OCI-LY1 (cell line): ENCODE measurements at regions not wholly inside any gene's neighbourhood (a gene's known extent, or its start where the extent isn't known, plus 50 kb on each side); places are given as distances from the start of the nearest gene placed in this dataset.

Experiments used
- H2AFZ ChIP-seq: fragments of 200-600 bp; sonication (generic), shearing (Covaris generic); 2 replicates; pipeline ENCODE4 v1.6.0; 2014; ENCODE audit warnings: antibody characterized with exemption, mild to moderate bottlenecking, low read length
- H3F3A ChIP-seq: fragments of 200-600 bp; sonication (generic), shearing (Covaris generic); 2 replicates; pipeline ENCODE4 v1.6.0; 2014; ENCODE audit warnings: mild to moderate bottlenecking, antibody characterized with exemption, low read length, moderate library complexity; ENCODE audit not compliant: insufficient read depth
- H3K27ac ChIP-seq: fragments of 200-600 bp; sonication (generic); 2 replicates; pipeline ENCODE4 v1.5.1; 2014; ENCODE audit warnings: low read length, mixed run types, mild to moderate bottlenecking, low read depth; ENCODE audit not compliant: poor library complexity, severe bottlenecking
- H3K27me3 ChIP-seq: fragments of 200-600 bp; sonication (generic); 2 replicates; pipeline ENCODE4 v1.6.0; 2014; ENCODE audit warnings: antibody characterized with exemption, mild to moderate bottlenecking, low read length, moderate library complexity; ENCODE audit not compliant: insufficient read depth
- H3K36me3 ChIP-seq: fragments of 200-600 bp; sonication (generic); 2 replicates; pipeline ENCODE4 v1.6.1; 2014; ENCODE audit warnings: mild to moderate bottlenecking, antibody characterized with exemption, low read length, moderate library complexity, mixed read lengths; ENCODE audit not compliant: insufficient read depth
- H3K4me1 ChIP-seq: fragments of 200-600 bp; sonication (generic); 2 replicates; pipeline ENCODE4 v1.5.1; 2014; ENCODE audit warnings: mild to moderate bottlenecking, low read length, moderate library complexity; ENCODE audit not compliant: insufficient read depth, severe bottlenecking
- H3K4me2 ChIP-seq: fragments of 200-600 bp; sonication (generic), shearing (Covaris generic); 2 replicates; pipeline ENCODE4 v1.6.1; 2014; ENCODE audit warnings: low read length
- H3K4me3 ChIP-seq: fragments of 200-600 bp; sonication (generic); 2 replicates; pipeline ENCODE4 v1.5.1; 2014; ENCODE audit warnings: low read length, low read depth, mild to moderate bottlenecking, mixed read lengths; ENCODE audit not compliant: poor library complexity, severe bottlenecking
- H3K79me2 ChIP-seq: fragments of 200-600 bp; shearing (Covaris generic); 2 replicates; pipeline ENCODE4 v1.6.1; 2016; ENCODE audit warnings: mixed run types, low read length, mixed read lengths; ENCODE audit not compliant: insufficient read depth
- H3K9ac ChIP-seq: fragments of 200-600 bp; sonication (generic), shearing (Covaris generic); 2 replicates; pipeline ENCODE4 v1.6.1; 2014; ENCODE audit warnings: mild to moderate bottlenecking, low read length, mixed read lengths
- H3K9me2 ChIP-seq: fragments of 200-600 bp; sonication (generic), shearing (Covaris generic); 2 replicates; pipeline ENCODE4 v1.6.1; 2014; ENCODE audit warnings: low read depth, mild to moderate bottlenecking, low read length, mixed read lengths
- H3K9me3 ChIP-seq: fragments of 200-600 bp; shearing (Covaris generic); 2 replicates; pipeline ENCODE4 v1.6.1; 2014; ENCODE audit warnings: low read length, mixed read lengths
- H4K20me1 ChIP-seq: fragments of 200-600 bp; sonication (generic), shearing (Covaris generic); 2 replicates; pipeline ENCODE4 v1.6.0; 2016; ENCODE audit warnings: mild to moderate bottlenecking, low read length; ENCODE audit not compliant: insufficient read depth
- EZH2 ChIP-seq: fragments of 200-600 bp; sonication (generic), shearing (Covaris generic); IDR thresholded peaks from 2 replicates; pipeline ENCODE4 v1.8.0; 2017; ENCODE audit warnings: borderline replicate concordance, mixed run types, mild to moderate bottlenecking, antibody characterized with exemption, low read length, moderate library complexity, mixed read lengths
- TF ChIP-seq, protein P1 (sequence below): fragments of 200-600 bp; sonication (generic), shearing (Covaris generic); IDR thresholded peaks from 2 replicates; pipeline ENCODE4 v1.5.1; 2017; ENCODE audit warnings: mild to moderate bottlenecking, antibody characterized with exemption, low read length, moderate library complexity, mixed read lengths

DNA sequence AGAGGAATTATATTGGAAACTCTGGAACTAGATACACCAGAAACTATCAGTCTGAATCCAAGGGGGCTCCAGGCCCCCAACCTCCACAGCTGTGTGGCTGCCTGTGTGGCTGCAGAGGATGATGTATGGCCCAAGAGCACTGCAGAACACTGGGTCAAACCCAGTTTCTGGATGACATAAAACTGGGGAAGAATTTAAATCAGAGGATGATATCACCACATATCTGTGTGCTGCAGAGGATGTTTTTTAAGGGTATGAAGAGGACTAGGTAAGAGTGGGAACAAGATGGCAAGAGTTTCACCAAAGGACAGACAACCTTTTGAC is 226.4 kb downstream of the SUCLA2 start:
- no peaks in the 10 kb centered on the region for H4K20me1 ChIP-seq
- no peaks in the 10 kb centered on the region for H3K9me2 ChIP-seq
- H3K4me1 ChIP-seq = no peaks in the 10 kb centered on the region
- no peaks in the 10 kb centered on the region for H3K9me3 ChIP-seq
- TF ChIP-seq EZH2 = no peak
- TF ChIP-seq, protein P1, sequence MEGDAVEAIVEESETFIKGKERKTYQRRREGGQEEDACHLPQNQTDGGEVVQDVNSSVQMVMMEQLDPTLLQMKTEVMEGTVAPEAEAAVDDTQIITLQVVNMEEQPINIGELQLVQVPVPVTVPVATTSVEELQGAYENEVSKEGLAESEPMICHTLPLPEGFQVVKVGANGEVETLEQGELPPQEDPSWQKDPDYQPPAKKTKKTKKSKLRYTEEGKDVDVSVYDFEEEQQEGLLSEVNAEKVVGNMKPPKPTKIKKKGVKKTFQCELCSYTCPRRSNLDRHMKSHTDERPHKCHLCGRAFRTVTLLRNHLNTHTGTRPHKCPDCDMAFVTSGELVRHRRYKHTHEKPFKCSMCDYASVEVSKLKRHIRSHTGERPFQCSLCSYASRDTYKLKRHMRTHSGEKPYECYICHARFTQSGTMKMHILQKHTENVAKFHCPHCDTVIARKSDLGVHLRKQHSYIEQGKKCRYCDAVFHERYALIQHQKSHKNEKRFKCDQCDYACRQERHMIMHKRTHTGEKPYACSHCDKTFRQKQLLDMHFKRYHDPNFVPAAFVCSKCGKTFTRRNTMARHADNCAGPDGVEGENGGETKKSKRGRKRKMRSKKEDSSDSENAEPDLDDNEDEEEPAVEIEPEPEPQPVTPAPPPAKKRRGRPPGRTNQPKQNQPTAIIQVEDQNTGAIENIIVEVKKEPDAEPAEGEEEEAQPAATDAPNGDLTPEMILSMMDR = no peak
- no peaks in the 10 kb centered on the region for H3K79me2 ChIP-seq
- H3K4me3 ChIP-seq = no peak overlapping the region
- H3K27me3 ChIP-seq = no peaks in the 10 kb centered on the region
- H3K36me3 ChIP-seq = no peaks in the 10 kb centered on the region
- no peak overlapping the region for H3K27ac ChIP-seq
- no peak overlapping the region for H3K9ac ChIP-seq
- H2AFZ ChIP-seq = no peak overlapping the region
- H3F3A ChIP-seq = no peaks in the 10 kb centered on the region
- H3K4me2 ChIP-seq = no peak overlapping the region

DNA sequence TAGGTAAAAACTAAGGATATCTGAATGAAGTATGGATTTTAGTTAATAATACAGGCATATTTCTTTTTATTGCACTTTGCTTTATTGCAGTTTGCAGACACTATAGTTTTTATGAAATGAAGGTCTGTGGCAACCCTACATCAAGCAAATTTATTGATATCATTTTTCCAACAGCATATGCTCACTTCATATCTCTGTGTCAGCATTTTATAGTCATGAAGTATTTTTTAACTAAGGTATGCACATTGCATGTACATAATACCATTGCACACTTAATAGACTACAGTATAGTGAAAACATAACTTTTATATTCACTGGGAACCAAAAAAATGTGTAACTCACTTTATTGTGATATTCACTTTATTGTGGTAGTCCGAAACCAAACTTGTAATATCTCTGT is 236.3 kb downstream of the SUCLA2 start:
- H3K27ac ChIP-seq = no peak overlapping the region
- H3K9ac ChIP-seq = no peak overlapping the region
- H3K79me2 ChIP-seq = no peaks in the 10 kb centered on the region
- H3K9me3 ChIP-seq = no peaks in the 10 kb centered on the region
- no peaks in the 10 kb centered on the region for H4K20me1 ChIP-seq
- H3K4me1 ChIP-seq = no peaks in the 10 kb centered on the region
- H3K4me3 ChIP-seq = no peak overlapping the region
- TF ChIP-seq EZH2 = no peak
- TF ChIP-seq, protein P1 = no peak
- no peaks in the 10 kb centered on the region for H3K36me3 ChIP-seq
- H3K4me2 ChIP-seq = no peak overlapping the region
- no peaks in the 10 kb centered on the region for H3K27me3 ChIP-seq
- H3K9me2 ChIP-seq = no peaks in the 10 kb centered on the region
- H3F3A ChIP-seq = no peaks in the 10 kb centered on the region
- no peak overlapping the region for H2AFZ ChIP-seq

DNA sequence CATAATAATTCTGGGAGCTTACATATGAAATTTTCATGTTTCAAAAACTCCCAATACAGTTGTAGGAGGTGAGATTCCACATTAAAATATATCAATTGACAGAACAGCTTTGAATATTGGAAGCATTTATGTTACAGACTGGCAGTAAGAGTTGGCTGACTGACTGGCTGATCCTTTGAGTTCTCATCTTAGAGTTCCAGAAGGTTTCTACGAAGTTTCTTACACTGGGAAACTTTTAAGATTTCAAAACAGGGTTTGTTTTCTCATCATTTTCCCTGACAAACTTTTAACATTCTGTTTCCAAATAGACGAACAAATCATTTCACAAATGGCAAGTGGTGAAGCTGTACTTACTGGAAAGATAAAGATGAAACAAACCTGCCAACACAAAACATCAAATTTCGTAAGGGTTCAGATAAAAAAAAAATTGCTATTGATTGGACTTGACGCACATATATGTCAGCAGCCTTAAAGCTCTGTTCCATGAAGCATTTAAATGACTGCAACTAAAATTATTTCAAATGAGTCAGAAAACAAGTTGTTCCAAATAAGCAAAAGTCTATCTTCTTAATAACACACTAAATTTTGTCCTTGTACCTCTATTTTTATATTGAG is 243.5 kb downstream of the SUCLA2 start:
- H3F3A ChIP-seq = no peaks in the 10 kb centered on the region
- H3K27ac ChIP-seq = no peak overlapping the region
- H3K4me1 ChIP-seq = no peaks in the 10 kb centered on the region
- H3K4me2 ChIP-seq = no peak overlapping the region
- no peaks in the 10 kb centered on the region for H3K9me2 ChIP-seq
- no peak overlapping the region for H3K4me3 ChIP-seq
- no peaks in the 10 kb centered on the region for H3K27me3 ChIP-seq
- H3K9ac ChIP-seq = no peak overlapping the region
- no peaks in the 10 kb centered on the region for H3K79me2 ChIP-seq
- TF ChIP-seq EZH2 = no peak
- TF ChIP-seq, protein P1 = no peak
- no peaks in the 10 kb centered on the region for H3K9me3 ChIP-seq
- H2AFZ ChIP-seq = no peak overlapping the region
- no peaks in the 10 kb centered on the region for H4K20me1 ChIP-seq
- no peaks in the 10 kb centered on the region for H3K36me3 ChIP-seq
